Neural progenitor cell (in vitro differentiated cells): ENCODE measurements at regions not wholly inside any gene's neighbourhood (a gene's known extent, or its start where the extent isn't known, plus 50 kb on each side); places are given as distances from the start of the nearest gene placed in this dataset.

Experiments used
- DNase-seq: peaks from one replicate; pipeline ENCODE4 v3.0.0-alpha.2; 2016; ENCODE audit warnings: low spot score
- H2AFZ ChIP-seq: fragments of 200-600 bp; sonication (generic); replicated peaks from 2 replicates; pipeline ENCODE4 v1.6.1; 2016; ENCODE audit warnings: antibody characterized with exemption
- H3F3A ChIP-seq: fragments of 200-600 bp; sonication (generic); 2 replicates; pipeline ENCODE4 v1.6.1; 2016; ENCODE audit warnings: antibody characterized with exemption, low read depth
- H3K27ac ChIP-seq: fragments of 200-600 bp; sonication (generic); 2 replicates; pipeline ENCODE4 v1.5.1; 2016; ENCODE audit warnings: mild to moderate bottlenecking
- H3K27me3 ChIP-seq: fragments of 200-600 bp; sonication (generic); 2 replicates; pipeline ENCODE4 v1.6.1; 2016; ENCODE audit warnings: mild to moderate bottlenecking, moderate library complexity
- H3K36me3 ChIP-seq: fragments of 200-600 bp; sonication (generic); 2 replicates; pipeline ENCODE4 v1.5.1; 2016
- H3K4me1 ChIP-seq: fragments of 200-600 bp; sonication (generic); 2 replicates; pipeline ENCODE4 v1.6.1; 2016; ENCODE audit warnings: mixed run types
- H3K4me2 ChIP-seq: fragments of 200-600 bp; sonication (generic); 2 replicates; pipeline ENCODE4 v1.6.1; 2016
- H3K4me3 ChIP-seq: fragments of 200-600 bp; sonication (generic); 2 replicates; pipeline ENCODE4 v1.5.1; 2016
- H3K79me2 ChIP-seq: fragments of 200-600 bp; sonication (generic); 2 replicates; pipeline ENCODE4 v1.6.1; 2016; ENCODE audit warnings: low read depth
- H3K9ac ChIP-seq: fragments of 200-600 bp; sonication (generic); 2 replicates; pipeline ENCODE4 v1.6.1; 2016
- H3K9me3 ChIP-seq: fragments of 200-600 bp; sonication (generic); 2 replicates; pipeline ENCODE4 v1.5.1; 2016; ENCODE audit warnings: low read depth
- H4K20me1 ChIP-seq: fragments of 200-600 bp; sonication (generic); 2 replicates; pipeline ENCODE4 v1.6.1; 2016; ENCODE audit warnings: low read depth
- H3K27ac Mint-ChIP-seq: 3 replicates; pipeline ENCODE4 v1.8.0; 2021; ENCODE audit warnings: mixed read lengths
- H3K27me3 Mint-ChIP-seq: 2 replicates; pipeline ENCODE4 v1.8.0; 2022; ENCODE audit warnings: low read depth, mild to moderate bottlenecking, inconsistent platforms, moderate library complexity, mixed read lengths; ENCODE audit not compliant: insufficient read depth
- H3K36me3 Mint-ChIP-seq: 3 replicates; pipeline ENCODE4 v1.8.0; 2021; ENCODE audit warnings: mixed read lengths
- H3K4me1 Mint-ChIP-seq: 3 replicates; pipeline ENCODE4 v1.8.0; 2021; ENCODE audit warnings: mixed read lengths
- H3K4me3 Mint-ChIP-seq: 3 replicates; pipeline ENCODE4 v1.8.0; 2021; ENCODE audit warnings: mild to moderate bottlenecking, moderate library complexity, mixed read lengths
- H3K9me3 Mint-ChIP-seq: 3 replicates; pipeline ENCODE4 v1.8.0; 2020; ENCODE audit warnings: mixed read lengths
- EZH2 ChIP-seq: fragments of 200-600 bp; sonication (generic); IDR thresholded peaks from 2 replicates; pipeline ENCODE4 v1.6.1; 2017; ENCODE audit warnings: antibody characterized with exemption, mild to moderate bottlenecking, moderate library complexity
- EZH2phosphoT487 ChIP-seq: fragments of 200-600 bp; sonication (generic); IDR thresholded peaks from 2 replicates; pipeline ENCODE4 v1.6.1; 2017; ENCODE audit warnings: antibody characterized with exemption
- TF ChIP-seq, protein P1 (sequence below): fragments of 200-600 bp; sonication (generic); IDR thresholded peaks from 2 replicates; pipeline ENCODE4 v1.5.1; 2017; ENCODE audit warnings: antibody characterized with exemption, mild to moderate bottlenecking

DNA sequence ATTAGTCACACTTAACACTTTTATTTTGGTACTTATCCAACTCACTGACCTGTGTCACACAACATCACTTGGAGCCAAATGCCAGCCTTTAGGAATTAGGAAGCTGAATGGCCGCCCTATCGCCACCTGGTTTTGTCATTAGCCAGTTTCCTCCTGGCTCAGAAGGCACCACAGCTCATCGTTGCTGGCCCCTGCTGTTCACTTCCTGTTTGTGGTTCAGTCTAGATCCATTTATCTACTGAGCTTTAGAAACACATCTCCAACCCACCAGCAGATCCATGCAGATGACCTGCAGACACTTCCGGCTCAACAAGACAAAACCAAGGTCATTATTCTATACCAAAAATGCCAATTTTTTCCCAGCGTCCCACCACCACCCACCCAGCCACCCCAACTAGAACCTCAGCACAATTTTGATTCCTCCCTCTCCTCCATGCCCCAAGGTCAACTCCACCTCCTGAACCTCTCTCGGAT is 193.5 kb upstream of the NEBL start:
- DNase-seq: no peak
- no peak overlapping the region for H3K4me2 ChIP-seq
- H3F3A ChIP-seq: no peaks in the 10 kb centered on the region
- no peak for TF ChIP-seq EZH2
- TF ChIP-seq EZH2phosphoT487: no peak
- TF ChIP-seq, protein P1, sequence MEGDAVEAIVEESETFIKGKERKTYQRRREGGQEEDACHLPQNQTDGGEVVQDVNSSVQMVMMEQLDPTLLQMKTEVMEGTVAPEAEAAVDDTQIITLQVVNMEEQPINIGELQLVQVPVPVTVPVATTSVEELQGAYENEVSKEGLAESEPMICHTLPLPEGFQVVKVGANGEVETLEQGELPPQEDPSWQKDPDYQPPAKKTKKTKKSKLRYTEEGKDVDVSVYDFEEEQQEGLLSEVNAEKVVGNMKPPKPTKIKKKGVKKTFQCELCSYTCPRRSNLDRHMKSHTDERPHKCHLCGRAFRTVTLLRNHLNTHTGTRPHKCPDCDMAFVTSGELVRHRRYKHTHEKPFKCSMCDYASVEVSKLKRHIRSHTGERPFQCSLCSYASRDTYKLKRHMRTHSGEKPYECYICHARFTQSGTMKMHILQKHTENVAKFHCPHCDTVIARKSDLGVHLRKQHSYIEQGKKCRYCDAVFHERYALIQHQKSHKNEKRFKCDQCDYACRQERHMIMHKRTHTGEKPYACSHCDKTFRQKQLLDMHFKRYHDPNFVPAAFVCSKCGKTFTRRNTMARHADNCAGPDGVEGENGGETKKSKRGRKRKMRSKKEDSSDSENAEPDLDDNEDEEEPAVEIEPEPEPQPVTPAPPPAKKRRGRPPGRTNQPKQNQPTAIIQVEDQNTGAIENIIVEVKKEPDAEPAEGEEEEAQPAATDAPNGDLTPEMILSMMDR: no peak
- no peaks in the 10 kb centered on the region for H3K27me3 ChIP-seq
- H2AFZ ChIP-seq: no peak overlapping the region
- H3K36me3 ChIP-seq: no peaks in the 10 kb centered on the region
- H3K4me3 ChIP-seq: no peak overlapping the region
- H3K4me1 Mint-ChIP-seq: peaks cover 39% of the 10 kb centered on the region
- H3K9me3 ChIP-seq: no peaks in the 10 kb centered on the region
- H3K27ac Mint-ChIP-seq: peak overlapping the region; percentile 70
- no peaks in the 10 kb centered on the region for H3K27me3 Mint-ChIP-seq
- no peaks in the 10 kb centered on the region for H3K4me1 ChIP-seq
- H4K20me1 ChIP-seq: no peaks in the 10 kb centered on the region
- peaks cover 18% of the 10 kb centered on the region for H3K9me3 Mint-ChIP-seq
- H3K36me3 Mint-ChIP-seq: peaks cover 32% of the 10 kb centered on the region
- no peak overlapping the region for H3K27ac ChIP-seq
- peaks cover 61% of the 10 kb centered on the region for H3K79me2 ChIP-seq
- H3K9ac ChIP-seq: no peak overlapping the region
- no peak overlapping the region for H3K4me3 Mint-ChIP-seq

DNA sequence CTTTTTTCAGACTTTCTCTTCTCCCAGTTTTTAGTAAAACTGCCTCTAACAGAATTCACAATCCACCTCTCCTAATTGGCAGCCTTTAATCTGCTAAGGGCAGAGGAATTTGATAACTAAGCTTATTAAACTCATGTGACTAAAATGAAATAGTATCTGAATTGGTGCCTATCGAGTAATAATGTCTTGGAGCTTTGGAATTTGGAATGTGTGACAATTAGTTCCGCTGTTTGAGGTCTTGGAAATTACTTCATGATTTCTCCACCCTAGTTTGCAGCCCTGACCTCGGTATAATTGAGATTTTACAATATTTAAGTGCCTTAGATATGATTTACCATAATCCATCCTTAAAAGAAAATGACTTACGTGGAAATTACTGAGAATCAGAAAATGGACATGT is 190.4 kb upstream of the NEBL start:
- no peak overlapping the region for H3K4me2 ChIP-seq
- H3F3A ChIP-seq: peaks cover 4% of the 10 kb centered on the region
- no peak for DNase-seq
- peaks cover 69% of the 10 kb centered on the region for H3K79me2 ChIP-seq
- H3K4me1 ChIP-seq: peaks cover 7% of the 10 kb centered on the region
- peaks cover 52% of the 10 kb centered on the region for H3K4me1 Mint-ChIP-seq
- H3K9me3 ChIP-seq: no peaks in the 10 kb centered on the region
- H3K9ac ChIP-seq: no peak overlapping the region
- H3K27ac ChIP-seq: no peak overlapping the region
- H2AFZ ChIP-seq: no peak overlapping the region
- H3K36me3 ChIP-seq: no peaks in the 10 kb centered on the region
- H3K4me3 ChIP-seq: no peak overlapping the region
- no peaks in the 10 kb centered on the region for H3K27me3 ChIP-seq
- H3K4me3 Mint-ChIP-seq: no peak overlapping the region
- TF ChIP-seq EZH2phosphoT487 (no peak), EZH2 (no peak)
- TF ChIP-seq, protein P1: no peak
- peaks cover 18% of the 10 kb centered on the region for H3K36me3 Mint-ChIP-seq
- no peak overlapping the region for H3K27ac Mint-ChIP-seq
- no peaks in the 10 kb centered on the region for H4K20me1 ChIP-seq
- peaks cover 13% of the 10 kb centered on the region for H3K9me3 Mint-ChIP-seq
- no peaks in the 10 kb centered on the region for H3K27me3 Mint-ChIP-seq

DNA sequence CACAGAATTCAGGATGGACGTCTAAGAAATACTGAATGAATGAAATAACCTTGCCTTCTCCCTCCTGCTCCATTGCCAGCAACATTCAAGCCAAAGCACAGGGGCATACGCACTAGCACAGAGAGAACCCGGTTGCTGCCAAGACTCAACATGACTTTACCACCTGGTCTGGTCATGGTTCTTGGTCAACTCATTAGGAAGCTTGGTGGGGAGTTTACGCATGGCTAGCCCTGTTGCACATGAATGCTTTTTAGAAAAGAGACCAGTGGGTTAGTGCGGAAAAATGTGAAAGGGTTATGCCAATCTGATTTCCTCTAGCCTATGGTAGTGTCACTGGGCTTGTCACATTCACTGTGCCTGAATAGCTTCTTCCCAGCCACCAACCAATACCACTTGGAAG is 187.6 kb upstream of the NEBL start:
- Histone ChIP-seq H3K36me3 (no peaks in the 10 kb centered on the region), H3K9me3 (no peaks in the 10 kb centered on the region), H4K20me1 (no peaks in the 10 kb centered on the region), H3K27me3 (no peaks in the 10 kb centered on the region), H3F3A (peaks cover 4% of the 10 kb centered on the region), H3K79me2 (peaks cover 56% of the 10 kb centered on the region), H3K4me3 (no peak overlapping the region), H2AFZ (no peak overlapping the region), H3K27ac (peak overlapping the region; percentile 16), H3K4me1 (peaks cover 7% of the 10 kb centered on the region), H3K4me2 (no peak overlapping the region), H3K9ac (no peak overlapping the region)
- no peak overlapping the region for H3K27ac Mint-ChIP-seq
- no peak for TF ChIP-seq EZH2
- TF ChIP-seq EZH2phosphoT487: no peak
- TF ChIP-seq, protein P1: no peak
- H3K27me3 Mint-ChIP-seq: peaks cover 3% of the 10 kb centered on the region
- H3K9me3 Mint-ChIP-seq: peaks cover 10% of the 10 kb centered on the region
- peaks cover 15% of the 10 kb centered on the region for H3K36me3 Mint-ChIP-seq
- no peak for DNase-seq
- peaks cover 49% of the 10 kb centered on the region for H3K4me1 Mint-ChIP-seq
- H3K4me3 Mint-ChIP-seq: no peak overlapping the region
